ENCODE measurements at regions not wholly inside any gene's neighbourhood (a gene's known extent, or its start where the extent isn't known, plus 50 kb on each side); places are given as distances from the start of the nearest gene placed in this dataset.
A peak's percentile ranks its signal among the peaks of the same experiment; 100 is the strongest.

DNA sequence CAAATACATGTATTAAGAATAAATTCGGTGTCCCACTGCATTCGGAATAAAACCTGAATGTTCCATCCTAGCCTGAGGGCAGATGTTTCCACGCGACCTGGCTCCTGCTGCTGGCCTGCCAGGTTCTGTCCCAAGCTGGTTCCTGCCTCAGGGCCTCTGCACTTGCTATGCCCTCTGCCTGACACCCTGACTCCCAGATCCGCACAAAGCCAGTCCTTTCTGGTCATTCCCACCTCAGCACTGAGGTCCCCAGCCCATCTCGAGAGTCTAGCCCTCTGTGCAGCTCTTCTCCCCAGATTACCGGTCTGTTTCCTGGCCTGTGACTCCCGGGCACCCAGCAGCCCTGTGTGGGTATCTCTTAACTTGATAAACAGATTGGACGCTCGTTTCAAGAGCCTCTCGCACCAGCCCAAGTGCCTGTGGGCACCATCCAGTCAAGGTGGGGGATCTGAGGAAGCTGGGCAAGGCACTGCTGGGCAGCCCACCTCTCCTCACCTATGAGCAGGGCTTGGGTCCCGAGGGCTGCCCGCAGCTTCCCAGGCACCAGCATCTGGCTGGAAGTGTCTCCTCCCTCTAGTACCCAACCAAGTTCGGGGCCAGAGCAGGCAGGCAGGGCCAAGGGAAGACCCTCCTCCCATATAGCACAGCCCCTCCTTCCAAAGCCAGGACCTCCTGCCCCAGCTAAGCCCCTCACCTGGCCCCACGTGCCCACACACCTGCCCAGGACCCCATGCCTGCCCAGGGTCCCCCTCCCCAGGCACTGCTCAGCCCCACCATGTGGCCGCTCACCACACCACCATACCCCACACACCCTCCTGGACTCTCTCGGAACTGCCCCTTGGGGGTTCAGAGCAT is 132.2 kb downstream of the NCOR2 start:
- TF ChIP-seq, protein P1, sequence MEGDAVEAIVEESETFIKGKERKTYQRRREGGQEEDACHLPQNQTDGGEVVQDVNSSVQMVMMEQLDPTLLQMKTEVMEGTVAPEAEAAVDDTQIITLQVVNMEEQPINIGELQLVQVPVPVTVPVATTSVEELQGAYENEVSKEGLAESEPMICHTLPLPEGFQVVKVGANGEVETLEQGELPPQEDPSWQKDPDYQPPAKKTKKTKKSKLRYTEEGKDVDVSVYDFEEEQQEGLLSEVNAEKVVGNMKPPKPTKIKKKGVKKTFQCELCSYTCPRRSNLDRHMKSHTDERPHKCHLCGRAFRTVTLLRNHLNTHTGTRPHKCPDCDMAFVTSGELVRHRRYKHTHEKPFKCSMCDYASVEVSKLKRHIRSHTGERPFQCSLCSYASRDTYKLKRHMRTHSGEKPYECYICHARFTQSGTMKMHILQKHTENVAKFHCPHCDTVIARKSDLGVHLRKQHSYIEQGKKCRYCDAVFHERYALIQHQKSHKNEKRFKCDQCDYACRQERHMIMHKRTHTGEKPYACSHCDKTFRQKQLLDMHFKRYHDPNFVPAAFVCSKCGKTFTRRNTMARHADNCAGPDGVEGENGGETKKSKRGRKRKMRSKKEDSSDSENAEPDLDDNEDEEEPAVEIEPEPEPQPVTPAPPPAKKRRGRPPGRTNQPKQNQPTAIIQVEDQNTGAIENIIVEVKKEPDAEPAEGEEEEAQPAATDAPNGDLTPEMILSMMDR (IDR thresholded peaks at IDR 0.05), result no peak
- no peak for TF ChIP-seq ZFX (IDR thresholded peaks at IDR 0.05; ENCODE audit: borderline replicate concordance)
- H3K27ac ChIP-seq, result no peak overlapping the region

DNA sequence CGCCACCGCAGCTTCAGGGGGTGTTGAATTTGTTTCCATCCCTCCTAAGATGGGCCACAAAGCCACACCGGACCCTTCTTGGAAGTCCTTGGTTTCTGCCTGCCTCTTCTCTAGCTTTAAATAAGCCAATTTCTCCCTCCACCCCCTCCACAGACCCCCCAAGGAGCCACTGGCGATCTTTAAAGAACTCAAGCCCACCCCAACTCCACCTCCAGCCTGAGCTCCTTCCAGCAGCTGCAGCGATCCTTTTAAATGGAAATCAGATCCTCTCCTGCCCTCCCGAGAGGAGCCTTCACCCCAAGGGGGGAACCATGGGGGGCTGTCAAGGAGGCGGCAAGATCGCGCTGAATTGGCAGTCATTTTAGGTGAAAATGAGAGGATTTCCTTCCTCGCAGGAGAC is 133.1 kb downstream of the NCOR2 start:
- TF ChIP-seq ZFX (IDR thresholded peaks at IDR 0.05; ENCODE audit: borderline replicate concordance), result no peak
- TF ChIP-seq, protein P1 (IDR thresholded peaks at IDR 0.05), result no peak
- no peak overlapping the region for H3K27ac ChIP-seq

DNA sequence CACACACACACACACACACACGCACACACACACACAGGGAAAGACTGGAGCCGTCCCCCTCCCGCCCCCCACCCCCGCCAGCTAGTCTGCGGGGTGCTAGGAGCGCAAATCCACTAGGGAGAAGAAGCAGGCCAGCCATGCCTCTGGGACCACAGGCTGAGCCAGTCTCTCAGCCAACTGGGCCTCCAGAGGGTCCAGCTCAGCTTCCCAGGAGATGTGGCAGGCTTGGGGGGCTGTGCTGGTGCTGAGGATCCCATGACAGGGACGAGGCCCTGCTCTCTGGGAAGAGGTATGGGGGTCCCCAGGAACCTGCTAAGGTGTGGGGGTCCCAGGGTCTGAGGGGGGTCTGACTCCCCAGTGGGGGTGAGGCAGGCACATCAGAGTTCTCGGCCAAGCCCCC is 133.5 kb downstream of the NCOR2 start:
- no peak overlapping the region for H3K27ac ChIP-seq

DNA sequence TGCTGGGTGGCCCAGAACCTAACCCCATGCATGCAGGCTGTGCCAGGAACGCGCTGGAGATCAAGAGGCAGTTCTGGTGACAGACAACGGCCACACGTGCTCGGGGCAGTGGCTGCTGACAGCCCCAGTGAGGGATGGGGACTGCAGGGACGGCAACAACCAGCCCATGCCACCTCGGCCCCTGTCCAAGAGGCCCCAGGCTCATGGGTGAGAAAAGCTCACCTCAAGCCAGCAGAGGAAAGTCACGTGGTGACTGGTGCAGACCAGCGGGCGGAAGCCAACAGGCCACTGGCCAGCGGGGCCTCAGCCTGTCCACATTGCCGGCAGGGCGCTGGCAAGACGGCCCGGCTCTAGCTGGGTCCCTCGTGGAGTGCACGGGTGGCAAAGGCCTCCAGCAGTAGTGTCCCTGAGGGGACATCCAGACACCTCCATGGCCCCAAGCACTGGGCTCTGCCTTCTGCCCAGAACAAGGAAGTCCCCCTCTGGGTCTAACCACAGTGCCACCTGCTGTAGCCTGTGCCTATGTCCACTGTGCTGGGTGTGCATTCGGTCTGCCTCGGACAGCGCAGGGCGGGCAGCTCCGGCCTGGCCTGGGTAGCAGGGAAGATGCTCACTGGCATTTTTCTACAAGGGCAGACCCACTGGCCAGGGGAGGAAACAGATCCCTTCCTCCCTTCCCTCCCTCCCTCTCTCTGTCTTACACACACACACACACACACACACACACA is 134.1 kb downstream of the NCOR2 start:
- H3K27ac ChIP-seq, result no peak overlapping the region
- TF ChIP-seq ZFX (IDR thresholded peaks at IDR 0.05; ENCODE audit: borderline replicate concordance), result no peak
- TF ChIP-seq, protein P1 (IDR thresholded peaks at IDR 0.05), result no peak

More for the DNA sequence above, 133.5 kb downstream of the NCOR2 start:
- TF ChIP-seq, protein P1 (IDR thresholded peaks at IDR 0.05), result no peak
- TF ChIP-seq ZFX (IDR thresholded peaks at IDR 0.05; ENCODE audit: borderline replicate concordance), result no peak

DNA sequence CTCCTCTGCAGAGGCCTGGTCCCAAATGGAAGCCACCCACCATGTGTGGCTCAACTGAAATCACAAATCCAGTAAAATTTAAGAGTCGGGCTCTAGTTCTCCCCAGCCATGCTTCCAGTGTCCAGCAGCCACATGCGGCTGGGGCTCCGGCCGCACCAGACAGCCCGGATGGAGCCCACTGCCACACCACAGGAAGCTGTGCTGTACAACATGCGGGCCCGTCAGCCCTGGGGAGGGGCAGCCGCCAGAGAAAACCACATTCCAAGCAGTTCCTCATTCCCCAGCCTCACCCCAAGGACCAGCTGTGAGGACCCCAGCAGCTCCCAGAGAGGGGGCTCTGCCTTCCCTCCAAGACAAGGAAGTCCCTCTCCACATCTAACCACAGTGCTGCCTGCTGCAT is 135.0 kb downstream of the NCOR2 start:
- TF ChIP-seq, protein P1 (IDR thresholded peaks at IDR 0.05), result no peak
- TF ChIP-seq ZFX (IDR thresholded peaks at IDR 0.05; ENCODE audit: borderline replicate concordance), result no peak
- no peak overlapping the region; the same call in 1 of the 2 replicates for H3K27ac ChIP-seq

DNA sequence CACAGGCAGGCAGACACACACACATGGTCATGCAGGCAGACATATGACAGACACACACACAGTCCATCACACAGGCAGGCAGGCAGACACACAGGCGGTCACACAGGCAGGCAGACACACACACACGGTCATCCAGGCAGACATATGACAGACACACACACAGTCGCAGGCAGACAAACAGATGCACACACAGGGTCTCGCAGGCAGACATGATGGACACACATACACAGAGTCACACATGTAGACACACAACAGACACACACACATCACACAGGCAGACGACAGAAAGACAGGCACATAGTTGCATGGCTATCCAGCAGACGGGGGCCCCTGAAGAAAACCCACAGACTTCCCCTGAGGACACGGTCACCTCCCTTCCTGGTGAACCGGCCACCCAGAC is 135.4 kb downstream of the NCOR2 start:
- H3K27ac ChIP-seq, result peak overlapping the region; percentile 3; the same call in 1 of the 2 replicates
- TF ChIP-seq ZFX (IDR thresholded peaks at IDR 0.05; ENCODE audit: borderline replicate concordance), result no peak
- TF ChIP-seq, protein P1 (IDR thresholded peaks at IDR 0.05), result no peak

DNA sequence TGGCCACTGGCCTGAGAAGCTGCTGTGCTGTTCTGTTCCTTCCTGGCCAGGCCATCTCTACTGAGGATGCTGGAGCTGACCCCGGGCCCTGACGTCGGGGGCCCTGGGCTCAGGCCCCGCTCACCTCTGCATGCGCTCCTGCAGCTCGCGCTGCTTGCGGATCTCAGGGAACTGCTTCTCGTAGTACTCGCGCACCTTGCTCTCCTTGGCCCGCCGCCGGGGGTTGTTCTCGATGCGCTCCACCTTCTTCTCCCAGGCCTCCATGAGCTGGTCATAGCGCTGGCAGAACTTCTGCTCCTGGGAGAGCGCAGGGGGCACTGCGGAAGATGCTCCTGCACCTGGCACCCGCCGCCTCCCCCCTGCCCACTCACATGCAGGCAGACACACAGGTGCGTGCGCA is 135.6 kb downstream of the RFLNA start:
- H3K27ac ChIP-seq, result no peak overlapping the region
- TF ChIP-seq, protein P1 (IDR thresholded peaks at IDR 0.05), result no peak
- no peak for TF ChIP-seq ZFX (IDR thresholded peaks at IDR 0.05; ENCODE audit: borderline replicate concordance)
